SK-MEL-5 (cell line): ENCODE measurements at regions not wholly inside any gene's neighbourhood (a gene's known extent, or its start where the extent isn't known, plus 50 kb on each side); places are given as distances from the start of the nearest gene placed in this dataset.
"Not testable (repeated sequence)": the region's sequence is repeated elsewhere in the genome, so short reads cannot be mapped to it uniquely, and the experiment has no call there.

Experiments
- DNase-seq: peaks from one replicate; pipeline ENCODE4 v3.0.0-alpha.2; 2016; ENCODE audit warnings: low read depth, low spot score
- in situ Hi-C: cut with HindIII; loops from 2 replicates; pipeline ENCODE4 v1.10.0; 2016; ENCODE audit warnings: low sequenced_read_pairs, high pct_unique_total_duplicates, low pct_unique_long_range_greater_than_20kb

GRCh38 chr9:16294940-16295339 is 575.5 kb downstream of the BNC2 start:
- in situ Hi-C loops, DNase-seq: not testable (repeated sequence)

GRCh38 chr9:16299368-16299767 is 571.1 kb downstream of the BNC2 start:
- DNase-seq, in situ Hi-C loops: not testable (repeated sequence)

- DNase-seq, result peak; percentile 10
- in situ Hi-C loops, result no loop called here
These were observed 567.0 kb downstream of the BNC2 start for GRCh38 chr9:16303506-16303905.

- in situ Hi-C loops, result no loop called here
- DNase-seq, result peak; percentile 94
These were observed 566.2 kb downstream of the BNC2 start for GRCh38 chr9:16304301-16304700.

GRCh38 chr9:16306586-16306985 is 563.9 kb downstream of the BNC2 start:
- in situ Hi-C loops, result no loop called here
- no peak for DNase-seq

GRCh38 chr9:16307626-16308195 is 562.8 kb downstream of the BNC2 start:
- DNase-seq, result no peak
- in situ Hi-C loops, result no loop called here

GRCh38 chr9:16308645-16309044 is 561.8 kb downstream of the BNC2 start:
- no peak for DNase-seq
- in situ Hi-C loops, result no loop called here

- in situ Hi-C loops, result no loop called here
- DNase-seq, result no peak
These were observed 561.4 kb downstream of the BNC2 start for GRCh38 chr9:16309082-16309468.

- no peak for DNase-seq
- in situ Hi-C loops, result no loop called here
These were observed 560.8 kb downstream of the BNC2 start for GRCh38 chr9:16309469-16310271.

- in situ Hi-C loops, result no loop called here
- no peak for DNase-seq
These were observed 560.0 kb downstream of the BNC2 start for GRCh38 chr9:16310278-16311110.

GRCh38 chr9:16312116-16312515 is 558.4 kb downstream of the BNC2 start:
- DNase-seq, result no peak
- in situ Hi-C loops, result no loop called here

- no peak for DNase-seq
- in situ Hi-C loops, result no loop called here
These were observed 557.4 kb downstream of the BNC2 start for GRCh38 chr9:16312962-16313546.

GRCh38 chr9:16314476-16314875 is 556.0 kb downstream of the BNC2 start:
- in situ Hi-C loops, result no loop called here
- DNase-seq, result no peak

GRCh38 chr9:16315720-16316119 is 554.8 kb downstream of the BNC2 start:
- DNase-seq, result no peak
- in situ Hi-C loops, result no loop called here

- no peak for DNase-seq
- in situ Hi-C loops, result no loop called here
These were observed 554.0 kb downstream of the BNC2 start for GRCh38 chr9:16316456-16316855.

- in situ Hi-C loops, result no loop called here
- no peak for DNase-seq
These were observed 553.3 kb downstream of the BNC2 start for GRCh38 chr9:16316911-16317817.

GRCh38 chr9:16318516-16319060 is 551.9 kb downstream of the BNC2 start:
- DNase-seq, result no peak
- in situ Hi-C loops, result no loop called here
